MV-4-11 (cell line): ENCODE measurements at regions not wholly inside any gene's neighbourhood (a gene's known extent, or its start where the extent isn't known, plus 50 kb on each side); places are given as distances from the start of the nearest gene placed in this dataset.
"Not testable (repeated sequence)": the region's sequence is repeated elsewhere in the genome, so short reads cannot be mapped to it uniquely, and the experiment has no call there.

Experiments used
- DNase-seq: peaks from one replicate; lab custom pipeline; 2025; lab: John Stamatoyannopoulos, UW

- DNase-seq, result no peak
Observed at GRCh38 chr10:20399772-20400171, 497.3 kb downstream of the NEBL start.

GRCh38 chr10:20396701-20397100 lies 500.4 kb downstream of the NEBL start:
- DNase-seq, result no peak

GRCh38 chr10:20396205-20396604 lies 500.9 kb downstream of the NEBL start:
- DNase-seq, result no peak

DNA sequence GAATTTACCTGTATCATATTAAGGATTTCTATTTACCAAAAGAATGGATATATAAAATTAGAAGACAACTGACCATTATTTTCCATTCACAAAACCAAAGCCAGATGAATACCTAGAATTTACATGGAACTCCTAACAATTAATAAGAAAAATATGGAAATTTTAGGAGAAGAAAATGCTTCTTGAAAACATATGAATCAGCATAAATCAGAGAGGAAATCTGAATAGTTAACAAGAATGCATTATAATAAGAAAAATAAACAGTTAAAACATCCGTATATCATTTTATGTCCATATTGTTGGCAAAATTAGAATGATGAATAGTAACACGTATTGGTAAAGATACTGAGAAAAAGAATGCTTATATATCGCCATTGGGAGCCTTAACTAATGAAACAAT lies 505.5 kb downstream of the NEBL start:
- DNase-seq, result no peak

- no peak for DNase-seq
Observed at GRCh38 chr10:20381761-20382160, 515.4 kb downstream of the NEBL start.

DNA sequence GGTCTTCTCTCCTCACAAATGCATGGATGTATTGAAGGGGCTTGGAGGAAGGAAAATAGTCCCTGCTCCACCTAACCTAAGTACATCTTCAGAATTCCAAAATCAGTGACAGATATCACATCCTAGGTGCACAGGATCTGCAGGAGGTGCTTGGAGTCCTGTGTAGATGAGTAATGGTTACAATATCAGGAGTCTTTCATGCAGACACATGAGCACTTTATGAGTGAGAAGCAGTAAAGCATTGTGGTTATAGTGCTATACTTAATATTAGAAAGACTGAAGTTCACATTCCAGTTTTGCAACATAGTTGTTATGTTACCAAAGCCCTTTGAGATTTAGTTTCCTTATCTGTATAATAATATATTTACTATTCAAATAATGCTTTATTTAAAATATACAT lies 516.7 kb downstream of the NEBL start:
- DNase-seq, result no peak

GRCh38 chr10:20372748-20373147 lies 524.4 kb downstream of the NEBL start:
- DNase-seq, result no peak

- not testable (repeated sequence) for DNase-seq
Observed at GRCh38 chr10:20370977-20371533, 526.1 kb downstream of the NEBL start.

DNA sequence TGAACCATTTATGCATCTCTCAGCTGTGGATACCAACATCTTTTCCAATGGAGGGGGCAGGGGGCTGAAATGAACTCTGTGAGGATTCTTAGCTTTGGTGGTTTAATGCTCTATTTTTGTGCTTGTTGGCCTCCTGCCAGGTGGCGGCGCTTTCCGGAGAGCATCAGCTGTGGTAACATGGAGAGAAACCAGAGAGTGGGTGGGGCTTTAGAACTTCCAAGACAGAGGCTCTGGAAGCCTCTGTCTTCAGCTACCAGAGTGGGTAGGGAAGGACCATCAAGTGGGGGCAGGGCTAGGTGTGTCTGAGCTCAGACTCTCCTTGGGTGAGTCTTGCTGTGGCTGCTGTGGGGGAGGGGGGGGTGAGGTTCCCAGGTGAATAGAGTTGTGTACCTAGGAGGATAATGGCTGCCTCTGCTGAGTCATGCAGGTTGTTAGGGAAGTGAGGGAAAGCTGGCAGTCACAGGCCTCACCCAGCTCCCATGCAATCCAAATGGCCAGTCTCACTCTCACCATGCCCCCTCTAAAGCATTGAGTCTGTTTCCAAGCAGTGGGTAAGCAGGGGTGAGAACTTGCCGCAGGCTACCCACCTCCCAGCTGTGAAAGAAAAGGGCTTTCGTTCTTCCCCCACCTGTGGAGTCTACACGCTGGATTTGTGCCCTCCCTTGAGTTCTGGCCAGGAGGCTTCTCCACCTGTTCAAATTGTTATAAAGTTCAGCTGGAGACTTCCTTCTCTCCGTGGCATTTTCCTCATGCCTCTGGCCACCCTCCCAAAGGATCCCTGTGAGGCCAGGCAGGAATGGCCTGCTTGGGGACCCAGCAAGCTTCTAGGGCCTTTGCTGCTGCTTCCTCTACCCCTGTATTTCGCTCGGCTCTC lies 527.0 kb downstream of the NEBL start:
- DNase-seq, result no peak

GRCh38 chr10:20363684-20364083 lies 533.4 kb downstream of the NEBL start:
- DNase-seq, result no peak

DNA sequence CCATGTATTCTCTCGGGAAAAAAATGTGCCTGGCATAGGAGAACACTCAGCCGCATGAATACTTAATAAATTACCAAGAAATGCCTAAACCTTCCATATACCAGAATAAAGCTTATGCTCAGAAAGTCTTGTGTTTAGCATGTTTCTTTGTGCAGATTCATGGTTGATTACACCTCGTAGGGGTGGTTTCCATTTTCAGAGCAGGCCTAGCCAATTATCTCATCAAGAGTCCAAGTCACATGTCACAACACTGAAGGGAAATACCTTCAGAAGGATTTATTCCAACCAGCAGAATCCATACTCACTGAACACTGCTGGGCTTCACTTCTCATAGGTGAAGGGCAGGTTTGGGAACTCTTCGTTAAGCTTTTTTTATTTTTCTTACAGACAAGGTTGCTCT lies 539.7 kb downstream of the PLXDC2 start:
- DNase-seq, result no peak

GRCh38 chr10:20355011-20355410 lies 538.8 kb downstream of the PLXDC2 start:
- no peak for DNase-seq

- DNase-seq, result no peak
Observed at GRCh38 chr10:20354166-20354565, 537.9 kb downstream of the PLXDC2 start.

- DNase-seq, result no peak
Observed at GRCh38 chr10:20350509-20350908, 534.3 kb downstream of the PLXDC2 start.

- DNase-seq, result no peak
Observed at GRCh38 chr10:20343036-20343435, 526.8 kb downstream of the PLXDC2 start.
